T-helper 1 cell treated with Interleukin-12 subunit alpha and Interleukin-12 subunit beta and Interleukin-4 antibody, amounts not matched to agents 30 μg/mL and 1 μg/mL, for 36 hours (primary cell): ENCODE measurements at regions not wholly inside any gene's neighbourhood (a gene's known extent, or its start where the extent isn't known, plus 50 kb on each side); places are given as distances from the start of the nearest gene placed in this dataset.
"Not testable (repeated sequence)": the region's sequence is repeated elsewhere in the genome, so short reads cannot be mapped to it uniquely, and the experiment has no call there.

Experiments used
- H3K27ac Mint-ChIP-seq: one replicate; pipeline ENCODE4 v1.8.0; 2021; ENCODE audit warnings: mild to moderate bottlenecking, mixed read lengths
- H3K27me3 Mint-ChIP-seq: one replicate; pipeline ENCODE4 v1.8.0; 2021; ENCODE audit warnings: low read depth, mixed read lengths
- H3K36me3 Mint-ChIP-seq: one replicate; pipeline ENCODE4 v1.8.0; 2021; ENCODE audit warnings: low read depth, mixed read lengths
- H3K4me1 Mint-ChIP-seq: one replicate; pipeline ENCODE4 v1.8.0; 2021; ENCODE audit warnings: low read depth, mixed read lengths
- H3K4me3 Mint-ChIP-seq: one replicate; pipeline ENCODE4 v1.8.0; 2021; ENCODE audit warnings: mild to moderate bottlenecking, moderate library complexity, mixed read lengths
- H3K9me3 Mint-ChIP-seq: one replicate; pipeline ENCODE4 v1.8.0; 2021; ENCODE audit warnings: mixed read lengths

- Mint-ChIP-seq H3K4me1 (no peaks in the 10 kb centered on the region), H3K9me3 (peaks cover 10% of the 10 kb centered on the region), H3K27me3 (no peaks in the 10 kb centered on the region), H3K27ac (no peak overlapping the region), H3K4me3 (no peak overlapping the region), H3K36me3 (no peaks in the 10 kb centered on the region)
These were observed 58.7 kb downstream of the EDN1 start for GRCh38 chr6:12348530-12349511.

- Mint-ChIP-seq H3K4me1 (no peaks in the 10 kb centered on the region), H3K27ac (no peak overlapping the region), H3K9me3 (peaks cover 10% of the 10 kb centered on the region), H3K36me3 (no peaks in the 10 kb centered on the region), H3K4me3 (no peak overlapping the region), H3K27me3 (no peaks in the 10 kb centered on the region)
These were observed 60.5 kb downstream of the EDN1 start for GRCh38 chr6:12350644-12351170.

GRCh38 chr6:12351672-12352071 is 61.5 kb downstream of the EDN1 start:
- Mint-ChIP-seq H3K36me3 (no peaks in the 10 kb centered on the region), H3K4me3 (no peak overlapping the region), H3K27me3 (no peaks in the 10 kb centered on the region), H3K27ac (no peak overlapping the region), H3K9me3 (peaks cover 10% of the 10 kb centered on the region), H3K4me1 (no peaks in the 10 kb centered on the region)

- peaks cover 10% of the 10 kb centered on the region for H3K9me3 Mint-ChIP-seq
- no peaks in the 10 kb centered on the region for H3K4me1 Mint-ChIP-seq
- H3K27ac Mint-ChIP-seq, result no peak overlapping the region
- no peaks in the 10 kb centered on the region for H3K36me3 Mint-ChIP-seq
- no peak overlapping the region for H3K4me3 Mint-ChIP-seq
- H3K27me3 Mint-ChIP-seq, result no peaks in the 10 kb centered on the region
These were observed 63.6 kb downstream of the EDN1 start for GRCh38 chr6:12353731-12354130.

- H3K4me1 Mint-ChIP-seq, result no peaks in the 10 kb centered on the region
- peaks cover 10% of the 10 kb centered on the region for H3K9me3 Mint-ChIP-seq
- no peaks in the 10 kb centered on the region for H3K36me3 Mint-ChIP-seq
- H3K27me3 Mint-ChIP-seq, result no peaks in the 10 kb centered on the region
- no peak overlapping the region for H3K27ac Mint-ChIP-seq
- no peak overlapping the region for H3K4me3 Mint-ChIP-seq
These were observed 64.3 kb downstream of the EDN1 start for GRCh38 chr6:12354499-12354898.

GRCh38 chr6:12355354-12355753 is 65.2 kb downstream of the EDN1 start:
- Mint-ChIP-seq H3K4me1 (no peaks in the 10 kb centered on the region), H3K27ac (no peak overlapping the region), H3K4me3 (no peak overlapping the region), H3K36me3 (no peaks in the 10 kb centered on the region), H3K27me3 (no peaks in the 10 kb centered on the region), H3K9me3 (peaks cover 10% of the 10 kb centered on the region)

GRCh38 chr6:12356431-12356830 is 66.3 kb downstream of the EDN1 start:
- no peak overlapping the region for H3K4me3 Mint-ChIP-seq
- H3K9me3 Mint-ChIP-seq, result peaks cover 10% of the 10 kb centered on the region
- H3K4me1 Mint-ChIP-seq, result no peaks in the 10 kb centered on the region
- no peaks in the 10 kb centered on the region for H3K27me3 Mint-ChIP-seq
- no peak overlapping the region for H3K27ac Mint-ChIP-seq
- no peaks in the 10 kb centered on the region for H3K36me3 Mint-ChIP-seq

GRCh38 chr6:12356983-12357972 is 67.1 kb downstream of the EDN1 start:
- H3K36me3 Mint-ChIP-seq, result no peaks in the 10 kb centered on the region
- H3K27me3 Mint-ChIP-seq, result no peaks in the 10 kb centered on the region
- H3K4me3 Mint-ChIP-seq, result no peak overlapping the region
- H3K4me1 Mint-ChIP-seq, result no peaks in the 10 kb centered on the region
- H3K9me3 Mint-ChIP-seq, result peaks cover 3% of the 10 kb centered on the region
- H3K27ac Mint-ChIP-seq, result no peak overlapping the region

GRCh38 chr6:12359036-12359435 is 68.9 kb downstream of the EDN1 start:
- no peak overlapping the region for H3K27ac Mint-ChIP-seq
- no peaks in the 10 kb centered on the region for H3K36me3 Mint-ChIP-seq
- H3K4me3 Mint-ChIP-seq, result no peak overlapping the region
- no peaks in the 10 kb centered on the region for H3K4me1 Mint-ChIP-seq
- no peaks in the 10 kb centered on the region for H3K27me3 Mint-ChIP-seq
- H3K9me3 Mint-ChIP-seq, result no peaks in the 10 kb centered on the region

- Mint-ChIP-seq H3K9me3 (no peaks in the 10 kb centered on the region), H3K4me1 (no peaks in the 10 kb centered on the region), H3K36me3 (no peaks in the 10 kb centered on the region), H3K27me3 (no peaks in the 10 kb centered on the region), H3K27ac (no peak overlapping the region), H3K4me3 (no peak overlapping the region)
These were observed 71.0 kb downstream of the EDN1 start for GRCh38 chr6:12361042-12361765.

GRCh38 chr6:12363277-12363650 is 73.1 kb downstream of the EDN1 start:
- not testable (repeated sequence) for H3K4me3 Mint-ChIP-seq, H3K36me3 Mint-ChIP-seq, H3K27me3 Mint-ChIP-seq, H3K27ac Mint-ChIP-seq, H3K9me3 Mint-ChIP-seq, H3K4me1 Mint-ChIP-seq

- Mint-ChIP-seq H3K27me3 (peaks cover 4% of the 10 kb centered on the region), H3K4me3 (no peak overlapping the region), H3K4me1 (no peaks in the 10 kb centered on the region), H3K36me3 (no peaks in the 10 kb centered on the region), H3K27ac (no peak overlapping the region), H3K9me3 (no peaks in the 10 kb centered on the region)
These were observed 73.7 kb downstream of the EDN1 start for GRCh38 chr6:12363651-12364381.

GRCh38 chr6:12364621-12365020 is 74.5 kb downstream of the EDN1 start:
- Mint-ChIP-seq H3K27me3 (peaks cover 4% of the 10 kb centered on the region), H3K4me3 (no peak overlapping the region), H3K27ac (no peak overlapping the region), H3K9me3 (no peaks in the 10 kb centered on the region), H3K4me1 (no peaks in the 10 kb centered on the region), H3K36me3 (no peaks in the 10 kb centered on the region)
